Kidney (tissue), 13 donors: ENCODE measurements at regions not wholly inside any gene's neighbourhood (a gene's known extent, or its start where the extent isn't known, plus 50 kb on each side); places are given as distances from the start of the nearest gene placed in this dataset.
"Not testable (repeated sequence)": the region's sequence is repeated elsewhere in the genome, so short reads cannot be mapped to it uniquely, and the experiment has no call there.

Source experiments
- DNase-seq, 5 donors: peaks; one replicate each; pipeline ENCODE4 v3.0.0-alpha.2; 2013 to 2020
- FAIRE-seq: peaks from 2 replicates; lab custom pipeline; 2012; peaks lifted over from hg19 to GRCh38; lab: Jason Lieb, UNC
- H3K27ac ChIP-seq, 2 donors: one replicate each; pipeline ENCODE4 v1.7.0; 2013; ENCODE audit warnings: low read depth in 2 of 2, low read length in 2 of 2, inconsistent platforms in 1 of 2
- H3K27me3 ChIP-seq: one replicate; pipeline ENCODE4 v1.7.1; 2013; ENCODE audit warnings: low read length, inconsistent platforms; ENCODE audit not compliant: control insufficient read depth, insufficient read depth
- H3K36me3 ChIP-seq, 3 donors: one replicate each; pipeline versions ENCODE4 v1.7.0 to v1.7.1; 2013; ENCODE audit warnings: low read length in 3 of 3, control low read depth in 1 of 3, inconsistent platforms in 1 of 3; ENCODE audit not compliant: insufficient read depth in 3 of 3, control insufficient read depth in 2 of 3
- H3K4me1 ChIP-seq, 3 donors: one replicate each; pipeline versions ENCODE4 v1.7.0 to v1.7.1; 2013; ENCODE audit warnings: low read length in 3 of 3, inconsistent platforms in 1 of 3, low read depth in 1 of 3; ENCODE audit not compliant: control insufficient read depth in 2 of 3, insufficient read depth in 2 of 3
- H3K4me3 ChIP-seq, 3 donors: one replicate each; pipeline versions ENCODE4 v1.7.0 to v1.8.1; 2013; ENCODE audit warnings: low read length in 3 of 3, control low read depth in 1 of 3, inconsistent platforms in 1 of 3
- H3K9ac ChIP-seq, 3 donors: one replicate each; pipeline versions ENCODE4 v1.7.0 to v1.7.1; 2013; ENCODE audit warnings: low read length in 3 of 3, control low read depth in 1 of 3, inconsistent platforms in 1 of 3
- H3K9me3 ChIP-seq, 3 donors: one replicate each; pipeline versions ENCODE4 v1.7.0 to v1.7.1; 2013; ENCODE audit warnings: low read length in 3 of 3, control low read depth in 1 of 3, inconsistent platforms in 1 of 3; ENCODE audit not compliant: control insufficient read depth in 2 of 3, insufficient read depth in 1 of 3
- intact Hi-C: fragments of 100-400 bp; cut with DNase I; formaldehyde crosslinking; loops from one replicate; pipeline ENCODE4 v1.11.1; 2022
- TF ChIP-seq, protein P1 (sequence below): IDR thresholded peaks from 3 replicates; pipeline ENCODE4 v1.5.1; 2012; ENCODE audit warnings: mild to moderate bottlenecking, moderate library complexity, borderline replicate concordance; ENCODE audit not compliant: insufficient read depth; ENCODE audit errors: extremely low read depth
- donor health status: control.
- donor health status: control.
- donor health status: control.
- donor health status: control.
- donor health status: control.
- donor health status: DM: yes; HTN: yes; CAD: no.
- donor health status: Normal renal cell carcinoma (clear cell type).

DNA sequence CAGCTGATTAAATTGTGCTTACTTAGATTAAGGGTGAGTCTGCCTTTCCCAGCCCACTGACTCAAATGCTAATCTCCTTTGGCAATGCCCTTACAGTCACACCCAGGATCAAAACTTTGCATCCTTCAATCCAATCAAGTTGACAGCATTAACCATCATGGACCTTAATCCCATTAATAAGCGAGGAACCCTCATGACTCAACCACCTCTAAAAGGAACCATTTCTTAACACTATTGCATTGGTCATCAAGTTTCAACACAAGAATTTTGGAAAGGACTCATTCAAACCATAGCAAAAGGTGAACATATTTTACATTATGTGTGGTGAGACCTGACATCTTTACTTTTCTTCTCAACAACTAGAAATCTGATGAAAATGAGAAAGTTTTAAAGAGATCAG, 187.0 kb downstream of the OSR1 start:
- Histone ChIP-seq H3K27me3 (no peaks in the 10 kb centered on the region), H3K9me3 (no peaks in the 10 kb centered on the region), H3K4me3 (no peak overlapping the region), H3K4me1 (no peaks in the 10 kb centered on the region), H3K9ac (no peak overlapping the region), H3K36me3 (no peaks in the 10 kb centered on the region), H3K27ac (no peak overlapping the region)
- no peak for FAIRE-seq
- DNase-seq: no peak
- TF ChIP-seq, protein P1, sequence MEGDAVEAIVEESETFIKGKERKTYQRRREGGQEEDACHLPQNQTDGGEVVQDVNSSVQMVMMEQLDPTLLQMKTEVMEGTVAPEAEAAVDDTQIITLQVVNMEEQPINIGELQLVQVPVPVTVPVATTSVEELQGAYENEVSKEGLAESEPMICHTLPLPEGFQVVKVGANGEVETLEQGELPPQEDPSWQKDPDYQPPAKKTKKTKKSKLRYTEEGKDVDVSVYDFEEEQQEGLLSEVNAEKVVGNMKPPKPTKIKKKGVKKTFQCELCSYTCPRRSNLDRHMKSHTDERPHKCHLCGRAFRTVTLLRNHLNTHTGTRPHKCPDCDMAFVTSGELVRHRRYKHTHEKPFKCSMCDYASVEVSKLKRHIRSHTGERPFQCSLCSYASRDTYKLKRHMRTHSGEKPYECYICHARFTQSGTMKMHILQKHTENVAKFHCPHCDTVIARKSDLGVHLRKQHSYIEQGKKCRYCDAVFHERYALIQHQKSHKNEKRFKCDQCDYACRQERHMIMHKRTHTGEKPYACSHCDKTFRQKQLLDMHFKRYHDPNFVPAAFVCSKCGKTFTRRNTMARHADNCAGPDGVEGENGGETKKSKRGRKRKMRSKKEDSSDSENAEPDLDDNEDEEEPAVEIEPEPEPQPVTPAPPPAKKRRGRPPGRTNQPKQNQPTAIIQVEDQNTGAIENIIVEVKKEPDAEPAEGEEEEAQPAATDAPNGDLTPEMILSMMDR: no peak
- intact Hi-C loops: no loop called here

DNA sequence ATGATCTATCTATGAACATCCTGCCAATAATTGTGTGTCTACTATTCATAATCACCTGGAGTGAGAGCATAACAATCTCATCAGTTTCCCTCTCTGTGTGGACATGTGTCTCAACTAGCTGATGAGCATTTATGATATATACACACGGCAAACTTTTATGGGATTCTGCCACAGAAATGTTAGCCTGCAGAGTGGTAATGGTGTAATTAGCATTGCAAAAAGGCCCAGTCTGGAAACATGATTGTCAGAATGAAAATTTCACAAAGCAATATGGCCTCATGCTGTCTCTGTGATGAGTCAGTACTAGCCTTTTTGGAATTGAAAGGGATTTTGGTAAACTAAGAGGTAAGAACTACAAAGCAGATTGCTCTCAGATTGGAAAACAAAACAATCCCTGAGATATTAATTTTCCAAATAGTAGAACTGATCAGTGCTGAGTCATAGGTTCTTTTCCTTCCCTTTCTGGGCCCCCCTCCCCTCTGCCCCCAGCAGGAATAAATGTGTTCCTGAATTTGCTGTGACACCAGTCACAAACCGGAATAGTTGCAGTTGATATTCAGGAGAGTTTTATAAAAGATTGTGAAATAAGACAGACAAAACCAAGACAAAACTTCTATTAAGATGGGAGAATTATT, 189.2 kb downstream of the OSR1 start:
- no peak for DNase-seq
- H3K36me3 ChIP-seq: no peaks in the 10 kb centered on the region
- FAIRE-seq: no peak
- H3K9me3 ChIP-seq: no peaks in the 10 kb centered on the region
- intact Hi-C loops: no loop called here
- TF ChIP-seq, protein P1: no peak
- no peak overlapping the region for H3K4me3 ChIP-seq
- H3K27ac ChIP-seq: no peak overlapping the region
- H3K27me3 ChIP-seq: no peaks in the 10 kb centered on the region
- H3K4me1 ChIP-seq: no peaks in the 10 kb centered on the region
- H3K9ac ChIP-seq: no peak overlapping the region

DNA sequence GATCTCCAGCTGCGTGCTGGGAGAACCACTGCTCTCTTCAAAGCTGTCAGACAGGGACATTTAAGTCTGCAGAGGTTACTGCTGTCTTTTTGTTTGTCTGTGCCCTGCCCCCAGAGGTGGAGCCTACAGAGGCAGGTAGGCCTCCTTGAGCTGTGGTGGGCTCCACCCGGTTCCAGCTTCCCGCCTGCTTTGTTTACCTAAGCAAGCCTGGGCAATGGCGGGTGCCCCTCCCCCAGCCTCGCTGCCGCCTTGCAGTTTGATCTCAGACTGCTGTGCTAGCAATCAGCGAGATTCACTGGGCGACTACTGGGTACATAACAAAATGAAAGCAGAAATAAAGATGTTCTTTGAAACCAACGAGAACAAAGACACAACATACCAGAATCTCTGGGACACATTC, 194.3 kb downstream of the OSR1 start:
- H3K27ac ChIP-seq, intact Hi-C loops, H3K4me3 ChIP-seq, DNase-seq, H3K4me1 ChIP-seq, FAIRE-seq, H3K9me3 ChIP-seq, H3K36me3 ChIP-seq, H3K27me3 ChIP-seq, H3K9ac ChIP-seq: not testable (repeated sequence)

DNA sequence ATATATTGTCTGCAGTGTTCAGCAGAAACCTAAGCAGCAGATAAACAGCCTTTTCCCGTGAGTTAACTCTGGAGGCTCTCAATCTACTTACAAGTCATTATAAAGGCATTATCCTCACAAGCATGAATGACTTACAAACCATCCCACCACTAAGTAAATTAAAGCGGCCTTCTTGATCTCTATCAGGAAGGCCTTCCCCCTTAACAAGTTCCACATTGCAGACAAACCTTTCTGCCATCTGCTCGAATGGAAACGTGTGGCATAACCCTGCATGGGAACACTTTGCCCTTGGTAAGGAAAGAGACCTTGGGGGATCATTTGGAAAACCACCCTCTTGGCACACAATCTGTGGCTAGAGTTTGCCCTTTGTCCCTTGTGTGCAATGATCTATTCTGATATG, 199.5 kb downstream of the OSR1 start:
- H3K27ac ChIP-seq: no peak overlapping the region
- DNase-seq: no peak
- H3K9me3 ChIP-seq: peaks cover 0 to 6% (median 4%) of the 10 kb centered on the region in 3 donors
- no peak overlapping the region for H3K4me3 ChIP-seq
- intact Hi-C loops: no loop called here
- H3K9ac ChIP-seq: no peak overlapping the region
- H3K4me1 ChIP-seq: no peaks in the 10 kb centered on the region
- FAIRE-seq: no peak
- no peaks in the 10 kb centered on the region for H3K27me3 ChIP-seq
- no peaks in the 10 kb centered on the region for H3K36me3 ChIP-seq
- TF ChIP-seq, protein P1: no peak
